ENCODE measurements at regions not wholly inside any gene's neighbourhood (a gene's known extent, or its start where the extent isn't known, plus 50 kb on each side); places are given as distances from the start of the nearest gene placed in this dataset.

- no peak overlapping the region for H3K4me3 ChIP-seq (ENCODE audit: control insufficient read depth, low read depth, low read length)
- no peak for DNase-seq (ENCODE audit: low read depth)
- TF ChIP-seq, protein P1, sequence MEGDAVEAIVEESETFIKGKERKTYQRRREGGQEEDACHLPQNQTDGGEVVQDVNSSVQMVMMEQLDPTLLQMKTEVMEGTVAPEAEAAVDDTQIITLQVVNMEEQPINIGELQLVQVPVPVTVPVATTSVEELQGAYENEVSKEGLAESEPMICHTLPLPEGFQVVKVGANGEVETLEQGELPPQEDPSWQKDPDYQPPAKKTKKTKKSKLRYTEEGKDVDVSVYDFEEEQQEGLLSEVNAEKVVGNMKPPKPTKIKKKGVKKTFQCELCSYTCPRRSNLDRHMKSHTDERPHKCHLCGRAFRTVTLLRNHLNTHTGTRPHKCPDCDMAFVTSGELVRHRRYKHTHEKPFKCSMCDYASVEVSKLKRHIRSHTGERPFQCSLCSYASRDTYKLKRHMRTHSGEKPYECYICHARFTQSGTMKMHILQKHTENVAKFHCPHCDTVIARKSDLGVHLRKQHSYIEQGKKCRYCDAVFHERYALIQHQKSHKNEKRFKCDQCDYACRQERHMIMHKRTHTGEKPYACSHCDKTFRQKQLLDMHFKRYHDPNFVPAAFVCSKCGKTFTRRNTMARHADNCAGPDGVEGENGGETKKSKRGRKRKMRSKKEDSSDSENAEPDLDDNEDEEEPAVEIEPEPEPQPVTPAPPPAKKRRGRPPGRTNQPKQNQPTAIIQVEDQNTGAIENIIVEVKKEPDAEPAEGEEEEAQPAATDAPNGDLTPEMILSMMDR (conservative IDR thresholded peaks at IDR 0.05; ENCODE audit: control insufficient read depth, insufficient read depth, low read depth, low read length) = no peak
Observed at GRCh38 chr4:149110481-149110880, 668.3 kb upstream of the NR3C2 start.

- DNase-seq (ENCODE audit: low read depth) = peak; percentile 17
- H3K4me3 ChIP-seq (ENCODE audit: control insufficient read depth, low read depth, low read length) = no peak overlapping the region
- TF ChIP-seq, protein P1 (conservative IDR thresholded peaks at IDR 0.05; ENCODE audit: control insufficient read depth, insufficient read depth, low read depth, low read length) = no peak
Observed at GRCh38 chr4:149108626-149109025, 666.4 kb upstream of the NR3C2 start.

- DNase-seq (ENCODE audit: low read depth) = no peak
- TF ChIP-seq, protein P1 (conservative IDR thresholded peaks at IDR 0.05; ENCODE audit: control insufficient read depth, insufficient read depth, low read depth, low read length) = no peak
- no peak overlapping the region for H3K4me3 ChIP-seq (ENCODE audit: control insufficient read depth, low read depth, low read length)
Observed at GRCh38 chr4:149102765-149103164, 660.6 kb upstream of the NR3C2 start.

GRCh38 chr4:149101649-149102048 lies 659.4 kb upstream of the NR3C2 start:
- TF ChIP-seq, protein P1 (conservative IDR thresholded peaks at IDR 0.05; ENCODE audit: control insufficient read depth, insufficient read depth, low read depth, low read length) = no peak
- H3K4me3 ChIP-seq (ENCODE audit: control insufficient read depth, low read depth, low read length) = no peak overlapping the region
- no peak for DNase-seq (ENCODE audit: low read depth)

- TF ChIP-seq, protein P1 (conservative IDR thresholded peaks at IDR 0.05; ENCODE audit: control insufficient read depth, insufficient read depth, low read depth, low read length) = no peak
- DNase-seq (ENCODE audit: low read depth) = no peak
- H3K4me3 ChIP-seq (ENCODE audit: control insufficient read depth, low read depth, low read length) = no peak overlapping the region
Observed at GRCh38 chr4:149095811-149096210, 653.6 kb upstream of the NR3C2 start.

DNA sequence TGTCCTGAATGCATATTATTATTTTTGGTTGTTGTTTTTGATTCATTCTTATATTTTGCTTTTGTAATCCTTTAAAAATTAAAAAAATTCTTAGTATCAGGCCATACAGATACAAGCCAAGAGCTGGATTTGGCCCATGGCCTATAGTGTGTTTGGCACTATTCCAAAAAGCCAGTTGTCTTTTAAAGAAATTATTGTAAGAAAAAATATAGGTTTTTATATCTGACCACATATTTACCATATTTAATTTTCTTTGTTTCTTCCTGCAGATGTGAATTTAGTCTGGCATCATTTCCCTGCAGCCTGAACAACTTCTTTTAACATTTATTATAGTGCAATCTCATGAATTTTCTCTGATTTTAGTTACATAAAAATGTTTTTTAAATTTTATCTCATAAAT lies 652.8 kb upstream of the NR3C2 start:
- DNase-seq (ENCODE audit: low read depth) = no peak
- TF ChIP-seq, protein P1 (conservative IDR thresholded peaks at IDR 0.05; ENCODE audit: control insufficient read depth, insufficient read depth, low read depth, low read length) = no peak
- no peak overlapping the region for H3K4me3 ChIP-seq (ENCODE audit: control insufficient read depth, low read depth, low read length)

DNA sequence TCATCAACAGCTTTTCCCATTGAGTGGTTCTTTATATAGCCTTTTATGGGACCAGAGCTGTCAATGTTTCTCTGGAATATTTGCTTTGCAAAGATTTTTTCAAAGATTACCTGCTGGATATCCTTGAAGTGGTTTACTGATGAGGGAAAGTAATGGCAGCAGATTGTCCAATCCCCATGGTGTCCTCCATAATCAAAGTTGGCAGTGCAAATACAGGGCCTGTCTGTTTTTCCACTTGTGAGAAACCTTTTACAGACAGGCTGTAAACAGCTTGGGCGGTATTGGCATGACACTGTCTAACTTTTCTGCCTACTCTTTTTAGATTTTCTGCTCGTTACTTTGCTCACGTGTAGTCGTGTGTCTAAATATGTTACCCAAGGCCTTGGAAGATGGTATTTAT lies 641.9 kb upstream of the NR3C2 start:
- TF ChIP-seq, protein P1 (conservative IDR thresholded peaks at IDR 0.05; ENCODE audit: control insufficient read depth, insufficient read depth, low read depth, low read length) = no peak
- no peak overlapping the region for H3K4me3 ChIP-seq (ENCODE audit: control insufficient read depth, low read depth, low read length)
- no peak for DNase-seq (ENCODE audit: low read depth)
